HepG2 (cell line): ENCODE measurements at regions not wholly inside any gene's neighbourhood (a gene's known extent, or its start where the extent isn't known, plus 50 kb on each side); places are given as distances from the start of the nearest gene placed in this dataset.

ENCODE experiments used
- ARHGAP35 ChIP-seq: sonication (generic); formaldehyde crosslinking; IDR thresholded peaks from 2 replicates; pipeline ENCODE4 v1.9.0; 2022; ENCODE audit warnings: mild to moderate bottlenecking, inconsistent platforms, moderate library complexity, missing genetic modification reagents, borderline replicate concordance
- BHLHE40 ChIP-seq: IDR thresholded peaks from 2 replicates; pipeline ENCODE4 v1.6.1; 2011; ENCODE audit warnings: low read length, improper control_type of control experiment
- BRD4 ChIP-seq: sonication (generic); formaldehyde crosslinking; IDR thresholded peaks from 2 replicates; pipeline ENCODE4 v1.4.0; 2020; ENCODE audit warnings: missing genetic modification reagents
- KDM1A ChIP-seq: IDR thresholded peaks from 2 replicates; pipeline ENCODE4 v1.6.1; 2016; ENCODE audit warnings: missing compliant biosample characterization
- POLR2AphosphoS5 ChIP-seq: IDR thresholded peaks from 2 replicates; pipeline ENCODE4 v1.6.1; 2012; ENCODE audit warnings: low read depth, low read length
- SIN3A ChIP-seq: IDR thresholded peaks from 2 replicates; pipeline ENCODE4 v1.6.1; 2011; ENCODE audit warnings: low read depth, mild to moderate bottlenecking, control low read depth, low read length, borderline replicate concordance
- SKI ChIP-seq: fragments of 450-650 bp; IDR thresholded peaks from one replicate; pipeline ENCODE4 v1.6.1; 2018; ENCODE audit warnings: mild to moderate bottlenecking; ENCODE audit not compliant: partially characterized antibody
- ZEB1 ChIP-seq: IDR thresholded peaks from 2 replicates; pipeline ENCODE4 v1.6.1; 2012; ENCODE audit warnings: mild to moderate bottlenecking, low read depth, inconsistent platforms; ENCODE audit not compliant: insufficient replicate concordance
- TF ChIP-seq, protein P1 (sequence below): sonication (generic); formaldehyde crosslinking; IDR thresholded peaks from 2 replicates; pipeline ENCODE4 v1.5.0; 2020; ENCODE audit warnings: missing genetic modification reagents, mild to moderate bottlenecking, borderline replicate concordance
- TF ChIP-seq, protein P2 (sequence below): IDR thresholded peaks from 2 replicates; pipeline ENCODE4 v1.6.1; 2016; ENCODE audit warnings: control low read depth
- TF ChIP-seq, protein P3 (sequence below): sonication (generic); formaldehyde crosslinking; IDR thresholded peaks from 2 replicates; pipeline ENCODE4 v1.5.0; 2020; ENCODE audit warnings: mild to moderate bottlenecking, missing genetic modification reagents, moderate library complexity

DNA sequence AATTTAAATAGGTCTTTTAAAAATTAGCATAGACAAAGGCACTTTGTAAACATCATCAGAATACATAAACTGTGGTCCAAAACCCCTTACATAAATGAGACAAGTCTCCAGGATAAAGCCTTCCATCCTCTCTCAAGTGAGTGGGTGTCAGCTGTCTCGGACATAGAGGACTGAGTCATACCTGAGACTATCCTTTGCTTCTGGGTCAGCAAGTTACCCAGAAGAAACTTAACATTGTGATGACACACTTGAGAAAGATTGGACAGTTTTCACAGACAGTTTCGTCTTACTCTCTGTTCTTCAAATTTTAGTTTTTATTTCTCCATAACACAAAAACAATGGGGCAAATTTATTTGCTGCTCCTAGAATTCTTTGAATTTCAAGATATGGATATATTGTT is 838.0 kb downstream of the DHX35 start:
- TF ChIP-seq POLR2AphosphoS5: no peak
- no peak for TF ChIP-seq SKI
- no peak for TF ChIP-seq KDM1A
- no peak for TF ChIP-seq ARHGAP35 (CRISPR knock-in tag)
- TF ChIP-seq ZEB1: no peak
- no peak for TF ChIP-seq SIN3A
- TF ChIP-seq, protein P1, sequence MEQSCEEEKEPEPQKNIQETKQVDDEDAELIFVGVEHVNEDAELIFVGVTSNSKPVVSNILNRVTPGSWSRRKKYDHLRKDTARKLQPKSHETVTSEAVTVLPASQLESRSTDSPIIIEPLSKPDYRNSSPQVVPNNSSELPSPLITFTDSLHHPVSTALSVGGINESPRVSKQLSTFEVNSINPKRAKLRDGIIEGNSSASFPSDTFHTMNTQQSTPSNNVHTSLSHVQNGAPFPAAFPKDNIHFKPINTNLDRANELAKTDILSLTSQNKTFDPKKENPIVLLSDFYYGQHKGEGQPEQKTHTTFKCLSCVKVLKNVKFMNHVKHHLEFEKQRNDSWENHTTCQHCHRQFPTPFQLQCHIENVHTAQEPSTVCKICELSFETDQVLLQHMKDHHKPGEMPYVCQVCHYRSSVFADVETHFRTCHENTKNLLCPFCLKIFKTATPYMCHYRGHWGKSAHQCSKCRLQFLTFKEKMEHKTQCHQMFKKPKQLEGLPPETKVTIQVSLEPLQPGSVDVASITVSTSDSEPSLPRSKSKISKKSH (CRISPR knock-in tag): no peak
- no peak for TF ChIP-seq BRD4
- no peak for TF ChIP-seq BHLHE40
- TF ChIP-seq, protein P2, sequence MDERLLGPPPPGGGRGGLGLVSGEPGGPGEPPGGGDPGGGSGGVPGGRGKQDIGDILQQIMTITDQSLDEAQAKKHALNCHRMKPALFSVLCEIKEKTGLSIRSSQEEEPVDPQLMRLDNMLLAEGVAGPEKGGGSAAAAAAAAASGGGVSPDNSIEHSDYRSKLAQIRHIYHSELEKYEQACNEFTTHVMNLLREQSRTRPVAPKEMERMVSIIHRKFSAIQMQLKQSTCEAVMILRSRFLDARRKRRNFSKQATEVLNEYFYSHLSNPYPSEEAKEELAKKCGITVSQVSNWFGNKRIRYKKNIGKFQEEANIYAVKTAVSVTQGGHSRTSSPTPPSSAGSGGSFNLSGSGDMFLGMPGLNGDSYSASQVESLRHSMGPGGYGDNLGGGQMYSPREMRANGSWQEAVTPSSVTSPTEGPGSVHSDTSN (CRISPR knock-in tag): no peak
- TF ChIP-seq, protein P3, sequence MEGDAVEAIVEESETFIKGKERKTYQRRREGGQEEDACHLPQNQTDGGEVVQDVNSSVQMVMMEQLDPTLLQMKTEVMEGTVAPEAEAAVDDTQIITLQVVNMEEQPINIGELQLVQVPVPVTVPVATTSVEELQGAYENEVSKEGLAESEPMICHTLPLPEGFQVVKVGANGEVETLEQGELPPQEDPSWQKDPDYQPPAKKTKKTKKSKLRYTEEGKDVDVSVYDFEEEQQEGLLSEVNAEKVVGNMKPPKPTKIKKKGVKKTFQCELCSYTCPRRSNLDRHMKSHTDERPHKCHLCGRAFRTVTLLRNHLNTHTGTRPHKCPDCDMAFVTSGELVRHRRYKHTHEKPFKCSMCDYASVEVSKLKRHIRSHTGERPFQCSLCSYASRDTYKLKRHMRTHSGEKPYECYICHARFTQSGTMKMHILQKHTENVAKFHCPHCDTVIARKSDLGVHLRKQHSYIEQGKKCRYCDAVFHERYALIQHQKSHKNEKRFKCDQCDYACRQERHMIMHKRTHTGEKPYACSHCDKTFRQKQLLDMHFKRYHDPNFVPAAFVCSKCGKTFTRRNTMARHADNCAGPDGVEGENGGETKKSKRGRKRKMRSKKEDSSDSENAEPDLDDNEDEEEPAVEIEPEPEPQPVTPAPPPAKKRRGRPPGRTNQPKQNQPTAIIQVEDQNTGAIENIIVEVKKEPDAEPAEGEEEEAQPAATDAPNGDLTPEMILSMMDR: no peak
